NB4 (cell line): ENCODE measurements at regions not wholly inside any gene's neighbourhood (a gene's known extent, or its start where the extent isn't known, plus 50 kb on each side); places are given as distances from the start of the nearest gene placed in this dataset.

Source experiments
- POLR2A ChIP-seq: IDR thresholded peaks from 2 replicates; pipeline ENCODE4 v1.6.1; 2011; ENCODE audit warnings: mild to moderate bottlenecking; ENCODE audit not compliant: insufficient read length; ENCODE audit errors: extremely low read depth
- TF ChIP-seq, protein P1 (sequence below): IDR thresholded peaks from one replicate; pipeline ENCODE4 v1.5.1; 2012; ENCODE audit warnings: low read depth, low read length
- TF ChIP-seq, protein P2 (sequence below): IDR thresholded peaks from 2 replicates; pipeline ENCODE4 v1.6.1; 2011; ENCODE audit warnings: low read depth, low read length

DNA sequence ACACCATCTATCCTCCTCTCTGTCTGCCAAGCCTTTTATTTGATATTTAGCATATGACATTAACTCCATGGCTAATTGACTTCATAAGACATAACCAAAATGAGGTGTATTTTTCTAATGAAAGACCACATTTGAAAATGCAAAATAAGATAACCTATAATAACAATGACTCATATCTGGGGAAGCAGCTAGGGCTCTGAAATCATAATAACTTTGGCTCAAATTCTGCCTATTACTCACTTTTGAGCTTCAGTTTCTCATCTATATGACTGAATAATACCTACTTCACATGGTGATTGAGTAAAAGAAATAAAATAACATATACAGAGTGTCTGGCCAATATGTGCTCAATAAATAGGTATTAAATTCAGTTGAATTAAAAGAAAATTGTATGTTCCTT, 1419.8 kb upstream of the TENM4 start:
- TF ChIP-seq, protein P1, sequence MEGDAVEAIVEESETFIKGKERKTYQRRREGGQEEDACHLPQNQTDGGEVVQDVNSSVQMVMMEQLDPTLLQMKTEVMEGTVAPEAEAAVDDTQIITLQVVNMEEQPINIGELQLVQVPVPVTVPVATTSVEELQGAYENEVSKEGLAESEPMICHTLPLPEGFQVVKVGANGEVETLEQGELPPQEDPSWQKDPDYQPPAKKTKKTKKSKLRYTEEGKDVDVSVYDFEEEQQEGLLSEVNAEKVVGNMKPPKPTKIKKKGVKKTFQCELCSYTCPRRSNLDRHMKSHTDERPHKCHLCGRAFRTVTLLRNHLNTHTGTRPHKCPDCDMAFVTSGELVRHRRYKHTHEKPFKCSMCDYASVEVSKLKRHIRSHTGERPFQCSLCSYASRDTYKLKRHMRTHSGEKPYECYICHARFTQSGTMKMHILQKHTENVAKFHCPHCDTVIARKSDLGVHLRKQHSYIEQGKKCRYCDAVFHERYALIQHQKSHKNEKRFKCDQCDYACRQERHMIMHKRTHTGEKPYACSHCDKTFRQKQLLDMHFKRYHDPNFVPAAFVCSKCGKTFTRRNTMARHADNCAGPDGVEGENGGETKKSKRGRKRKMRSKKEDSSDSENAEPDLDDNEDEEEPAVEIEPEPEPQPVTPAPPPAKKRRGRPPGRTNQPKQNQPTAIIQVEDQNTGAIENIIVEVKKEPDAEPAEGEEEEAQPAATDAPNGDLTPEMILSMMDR: no peak
- TF ChIP-seq POLR2A: no peak
- TF ChIP-seq, protein P2, sequence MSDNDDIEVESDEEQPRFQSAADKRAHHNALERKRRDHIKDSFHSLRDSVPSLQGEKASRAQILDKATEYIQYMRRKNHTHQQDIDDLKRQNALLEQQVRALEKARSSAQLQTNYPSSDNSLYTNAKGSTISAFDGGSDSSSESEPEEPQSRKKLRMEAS: no peak
